ENCODE measurements at regions not wholly inside any gene's neighbourhood (a gene's known extent, or its start where the extent isn't known, plus 50 kb on each side); places are given as distances from the start of the nearest gene placed in this dataset.

GRCh38 chr13:31409678-31410356, 210.0 kb downstream of the B3GLCT start:
- Histone ChIP-seq H3K4me3 (no peak overlapping the region), H3K4me1 (no peaks in the 10 kb centered on the region), H3K9me3 (no peaks in the 10 kb centered on the region), H3K27ac (no peak overlapping the region), H3K36me3 (no peaks in the 10 kb centered on the region), H3K27me3 (no peaks in the 10 kb centered on the region)
- no peak for TF ChIP-seq CTCF (IDR thresholded peaks at IDR 0.05)
- DNase-seq (ENCODE audit: low spot score in 2 of 2) = no peak
- intact Hi-C loops (cut with DNase I) = no loop called here

GRCh38 chr13:31413516-31413915, 213.7 kb downstream of the B3GLCT start:
- intact Hi-C loops (cut with DNase I) = no loop called here
- Histone ChIP-seq H3K4me3 (no peak overlapping the region), H3K9me3 (no peaks in the 10 kb centered on the region), H3K27me3 (no peaks in the 10 kb centered on the region), H3K27ac (no peak overlapping the region), H3K36me3 (no peaks in the 10 kb centered on the region), H3K4me1 (no peaks in the 10 kb centered on the region)
- no peak for TF ChIP-seq CTCF (IDR thresholded peaks at IDR 0.05)
- DNase-seq (ENCODE audit: low spot score in 2 of 2) = no peak

DNA sequence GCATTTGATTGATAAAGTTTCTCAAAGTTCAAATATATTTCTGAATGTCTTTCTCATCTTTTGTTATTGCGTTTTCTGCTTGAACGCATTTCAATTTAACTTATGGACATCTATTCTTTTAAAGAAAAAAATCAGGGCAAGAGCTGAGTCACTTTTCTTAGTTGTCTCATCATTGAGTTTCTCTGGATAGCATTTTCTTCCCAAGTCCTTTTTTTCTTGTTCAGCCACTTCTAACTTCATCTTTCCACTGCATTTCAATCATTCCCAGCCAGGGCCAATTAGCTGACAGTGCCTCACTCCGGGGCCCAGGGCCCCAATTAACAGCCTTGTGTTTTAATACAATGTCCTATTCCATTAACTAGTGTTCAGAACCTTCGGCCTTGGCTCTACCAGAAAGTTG, 216.3 kb downstream of the B3GLCT start:
- DNase-seq (ENCODE audit: low spot score in 2 of 2) = no peak
- H3K27ac ChIP-seq = no peak overlapping the region
- intact Hi-C loops (cut with DNase I) = no loop called here
- no peaks in the 10 kb centered on the region for H3K9me3 ChIP-seq
- no peaks in the 10 kb centered on the region for H3K4me1 ChIP-seq
- no peak overlapping the region for H3K4me3 ChIP-seq
- H3K27me3 ChIP-seq = no peaks in the 10 kb centered on the region
- no peak for TF ChIP-seq CTCF (IDR thresholded peaks at IDR 0.05)
- H3K36me3 ChIP-seq = no peaks in the 10 kb centered on the region

DNA sequence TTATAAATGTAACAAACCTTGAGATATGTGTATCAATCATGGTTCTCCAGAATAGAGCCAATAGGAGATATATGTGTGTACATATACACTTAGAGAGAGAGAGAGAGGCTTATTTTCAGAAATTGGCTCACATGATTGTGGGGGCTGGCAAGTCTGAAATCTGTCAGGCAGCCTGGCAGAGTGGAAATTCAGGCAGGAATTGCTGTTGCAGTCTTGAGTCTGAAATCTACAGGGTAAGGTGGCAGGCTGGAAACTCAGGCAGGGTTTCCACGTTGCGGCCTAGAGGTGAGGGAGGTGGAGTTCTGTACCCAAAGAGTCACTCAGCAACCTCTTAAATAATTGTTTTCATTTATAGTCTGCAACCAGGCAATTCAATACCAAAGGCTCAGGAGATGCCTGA, 218.4 kb downstream of the B3GLCT start:
- no peak for TF ChIP-seq CTCF (IDR thresholded peaks at IDR 0.05)
- Histone ChIP-seq H3K4me1 (no peaks in the 10 kb centered on the region), H3K9me3 (no peaks in the 10 kb centered on the region), H3K27ac (no peak overlapping the region), H3K4me3 (no peak overlapping the region), H3K36me3 (no peaks in the 10 kb centered on the region), H3K27me3 (no peaks in the 10 kb centered on the region)
- intact Hi-C loops (cut with DNase I) = no loop called here
- DNase-seq (ENCODE audit: low spot score in 2 of 2) = no peak

DNA sequence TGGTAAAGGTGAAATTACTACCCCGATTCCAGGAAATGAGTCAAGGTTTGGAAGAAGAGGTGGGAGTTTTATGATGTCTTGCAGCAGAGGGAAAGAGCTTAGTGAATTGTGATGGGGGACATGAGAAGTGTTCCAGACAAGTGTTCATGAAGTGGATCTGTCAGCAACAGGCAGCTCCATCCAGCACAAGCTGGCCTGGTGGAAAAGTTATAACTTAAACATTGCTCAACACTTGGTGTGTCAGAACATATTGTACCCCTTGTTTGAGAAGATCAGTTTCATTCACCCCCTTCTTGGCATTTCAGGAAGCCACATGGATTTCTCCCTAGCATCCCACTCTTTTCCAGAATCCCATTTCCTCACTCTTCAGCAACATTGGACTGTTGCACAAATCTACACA, 222.0 kb downstream of the B3GLCT start:
- no peaks in the 10 kb centered on the region for H3K36me3 ChIP-seq
- H3K4me1 ChIP-seq = no peaks in the 10 kb centered on the region
- no peak for TF ChIP-seq CTCF (IDR thresholded peaks at IDR 0.05)
- no peak overlapping the region for H3K4me3 ChIP-seq
- H3K9me3 ChIP-seq = no peaks in the 10 kb centered on the region
- no peak for DNase-seq (ENCODE audit: low spot score in 2 of 2)
- H3K27ac ChIP-seq = no peak overlapping the region
- H3K27me3 ChIP-seq = no peaks in the 10 kb centered on the region
- intact Hi-C loops (cut with DNase I) = no loop called here

All from ascending aorta (tissue), 2 donors.